SU-DHL-6 (cell line): ENCODE measurements at regions not wholly inside any gene's neighbourhood (a gene's known extent, or its start where the extent isn't known, plus 50 kb on each side); places are given as distances from the start of the nearest gene placed in this dataset.
"Not testable (repeated sequence)": the region's sequence is repeated elsewhere in the genome, so short reads cannot be mapped to it uniquely, and the experiment has no call there.

Source experiments
- H2AFZ ChIP-seq: fragments of 200-600 bp; sonication (generic); 2 replicates; pipeline ENCODE4 v1.6.1; 2014; ENCODE audit warnings: low read depth, mild to moderate bottlenecking, moderate library complexity, mixed read lengths, antibody characterized with exemption, low read length; ENCODE audit not compliant: severe bottlenecking
- H3F3A ChIP-seq: fragments of 200-600 bp; shearing (Covaris generic); 2 replicates; pipeline ENCODE4 v1.6.0; 2016; ENCODE audit warnings: antibody characterized with exemption, mild to moderate bottlenecking; ENCODE audit not compliant: insufficient read depth
- H3K27ac ChIP-seq: fragments of 200-600 bp; sonication (generic); 2 replicates; pipeline ENCODE4 v1.5.1; 2016; ENCODE audit warnings: low read depth, mild to moderate bottlenecking, low read length, moderate library complexity, mixed read lengths
- H3K27me3 ChIP-seq: fragments of 200-600 bp; sonication (generic), shearing (Covaris generic); 2 replicates; pipeline ENCODE4 v1.6.0; 2014; ENCODE audit warnings: mild to moderate bottlenecking, low read length
- H3K36me3 ChIP-seq: fragments of 200-600 bp; sonication (generic); 2 replicates; pipeline ENCODE4 v1.6.1; 2014; ENCODE audit warnings: mild to moderate bottlenecking, low read length, mixed read lengths
- H3K4me2 ChIP-seq: fragments of 300-600, 200-600 bp; shearing (Covaris generic), sonication (generic); 2 replicates; pipeline ENCODE4 v1.6.0; 2014; ENCODE audit warnings: low read length, low read depth, mild to moderate bottlenecking; ENCODE audit not compliant: poor library complexity, severe bottlenecking
- H3K4me3 ChIP-seq: fragments of 200-600 bp; sonication (generic); 2 replicates; pipeline ENCODE4 v1.5.1; 2014; ENCODE audit warnings: antibody characterized with exemption, low read length, mild to moderate bottlenecking, mixed read lengths; ENCODE audit not compliant: insufficient read depth, poor library complexity, severe bottlenecking
- H3K79me2 ChIP-seq: fragments of 200-600 bp; sonication (generic); 2 replicates; pipeline ENCODE4 v1.6.1; 2014; ENCODE audit warnings: mild to moderate bottlenecking, low read length, moderate library complexity; ENCODE audit not compliant: insufficient read depth
- H3K9ac ChIP-seq: fragments of 200-600 bp; sonication (generic); 2 replicates; pipeline ENCODE4 v1.7.0; 2014; ENCODE audit warnings: mild to moderate bottlenecking, low read length
- H3K9me2 ChIP-seq: fragments of 200-600 bp; sonication (generic); replicated peaks from 2 replicates; pipeline ENCODE4 v1.6.1; 2014; ENCODE audit warnings: low read length; ENCODE audit not compliant: insufficient read depth
- H3K9me3 ChIP-seq: fragments of 200-600 bp; sonication (generic); 2 replicates; pipeline ENCODE4 v1.6.1; 2014; ENCODE audit warnings: low read length, mixed read lengths; ENCODE audit not compliant: insufficient read depth
- H4K20me1 ChIP-seq: fragments of 200-600 bp; sonication (generic); 2 replicates; pipeline ENCODE4 v1.6.1; 2014; ENCODE audit warnings: low read depth, mild to moderate bottlenecking, antibody characterized with exemption, low read length, moderate library complexity, mixed read lengths
- CTCF ChIP-seq: fragments of 200-600 bp; sonication (generic); IDR thresholded peaks from one replicate; pipeline ENCODE4 v1.5.1; 2017; ENCODE audit warnings: antibody characterized with exemption, mild to moderate bottlenecking, low read length, moderate library complexity; ENCODE audit not compliant: insufficient read depth, poor library complexity, severe bottlenecking
- EZH2phosphoT487 ChIP-seq: fragments of 200-600 bp; sonication (generic), shearing (Covaris generic); conservative IDR thresholded peaks from 2 replicates; pipeline ENCODE4 v1.6.1; 2018; ENCODE audit warnings: mild to moderate bottlenecking, antibody characterized with exemption, low read length, moderate library complexity, mixed read lengths

GRCh38 chr6:82511546-82511945, 147.9 kb downstream of the TPBG start:
- TF ChIP-seq EZH2phosphoT487 (no peak), CTCF (no peak)
- no peak overlapping the region for H3K4me2 ChIP-seq

GRCh38 chr6:82517896-82518295, 154.3 kb downstream of the TPBG start:
- not testable (repeated sequence) for H3K4me3 ChIP-seq, H3K9ac ChIP-seq, H3K27me3 ChIP-seq, H2AFZ ChIP-seq, H4K20me1 ChIP-seq, H3K9me3 ChIP-seq, H3K9me2 ChIP-seq, H3F3A ChIP-seq, H3K36me3 ChIP-seq, H3K79me2 ChIP-seq, H3K4me2 ChIP-seq, H3K27ac ChIP-seq

More at GRCh38 chr6:82511546-82511945, 147.9 kb downstream of the TPBG start:
- H3K27me3 ChIP-seq = no peaks in the 10 kb centered on the region
- H3K9me2 ChIP-seq = 0 out of 2 replicates have a peak, but pooled peaks cover 4% of the 10 kb centered on the region
- no peak overlapping the region for H2AFZ ChIP-seq
- H3K27ac ChIP-seq = no peak overlapping the region
- no peak overlapping the region for H3K9ac ChIP-seq
- H3K9me3 ChIP-seq = no peaks in the 10 kb centered on the region
- H4K20me1 ChIP-seq = no peaks in the 10 kb centered on the region
- H3K79me2 ChIP-seq = no peaks in the 10 kb centered on the region
- no peaks in the 10 kb centered on the region for H3K36me3 ChIP-seq
- no peaks in the 10 kb centered on the region for H3F3A ChIP-seq
- no peak overlapping the region for H3K4me3 ChIP-seq

- H3K27ac ChIP-seq = no peak overlapping the region
- H3K9ac ChIP-seq = no peak overlapping the region
- H3K9me2 ChIP-seq = no peaks in the 10 kb centered on the region
Measured at GRCh38 chr6:82521369-82521768, 157.8 kb downstream of the TPBG start.

GRCh38 chr6:82521861-82522260, 158.2 kb downstream of the TPBG start:
- Histone ChIP-seq H3F3A (no peaks in the 10 kb centered on the region), H3K9me2 (no peaks in the 10 kb centered on the region), H4K20me1 (no peaks in the 10 kb centered on the region), H2AFZ (no peak overlapping the region), H3K79me2 (no peaks in the 10 kb centered on the region), H3K9me3 (no peaks in the 10 kb centered on the region), H3K9ac (no peak overlapping the region), H3K4me2 (no peak overlapping the region), H3K4me3 (no peak overlapping the region), H3K36me3 (no peaks in the 10 kb centered on the region), H3K27ac (no peak overlapping the region), H3K27me3 (no peaks in the 10 kb centered on the region)
- TF ChIP-seq EZH2phosphoT487 = no peak
- no peak for TF ChIP-seq CTCF

More at GRCh38 chr6:82521369-82521768, 157.8 kb downstream of the TPBG start:
- Histone ChIP-seq H3K79me2 (no peaks in the 10 kb centered on the region), H2AFZ (no peak overlapping the region), H3K4me2 (no peak overlapping the region), H3K27me3 (no peaks in the 10 kb centered on the region), H3K9me3 (no peaks in the 10 kb centered on the region), H4K20me1 (no peaks in the 10 kb centered on the region), H3K4me3 (no peak overlapping the region), H3F3A (no peaks in the 10 kb centered on the region), H3K36me3 (no peaks in the 10 kb centered on the region)
- TF ChIP-seq EZH2phosphoT487 (no peak), CTCF (no peak)
